HepG2 (cell line): ENCODE measurements at regions not wholly inside any gene's neighbourhood (a gene's known extent, or its start where the extent isn't known, plus 50 kb on each side); places are given as distances from the start of the nearest gene placed in this dataset.

Experiments
- FOXP1 ChIP-seq, 2 experiments: fragments of 450-650 bp in 1 of 2; IDR thresholded peaks; 2 replicates each; pipeline ENCODE4 v1.6.1; 2017 to 2018; ENCODE audit warnings: antibody characterized with exemption in 1 of 2
- TF ChIP-seq, protein P1 (sequence below): IDR thresholded peaks from 2 replicates; pipeline ENCODE4 v1.6.1; 2016

DNA sequence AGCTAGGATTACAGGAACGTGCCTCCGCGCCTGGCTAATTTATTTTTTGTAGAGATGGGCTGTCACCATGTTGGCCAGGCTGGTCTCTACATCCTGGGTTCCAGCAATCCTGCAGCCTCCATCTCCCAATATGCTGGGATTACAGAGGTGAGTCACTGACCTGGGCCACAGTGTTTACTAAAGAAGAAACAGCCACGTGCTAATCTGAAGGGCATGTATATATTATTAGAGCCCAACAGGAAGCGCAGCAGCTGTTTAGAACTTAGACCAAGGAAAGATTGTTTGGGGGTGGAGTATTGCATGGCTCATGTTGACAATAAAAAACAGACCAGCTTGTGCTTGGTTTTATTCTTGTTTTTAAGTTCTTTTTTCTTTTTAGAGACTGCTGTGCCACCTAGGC, 60.2 kb downstream of the HAPSTR1 start:
- TF ChIP-seq, protein P1, sequence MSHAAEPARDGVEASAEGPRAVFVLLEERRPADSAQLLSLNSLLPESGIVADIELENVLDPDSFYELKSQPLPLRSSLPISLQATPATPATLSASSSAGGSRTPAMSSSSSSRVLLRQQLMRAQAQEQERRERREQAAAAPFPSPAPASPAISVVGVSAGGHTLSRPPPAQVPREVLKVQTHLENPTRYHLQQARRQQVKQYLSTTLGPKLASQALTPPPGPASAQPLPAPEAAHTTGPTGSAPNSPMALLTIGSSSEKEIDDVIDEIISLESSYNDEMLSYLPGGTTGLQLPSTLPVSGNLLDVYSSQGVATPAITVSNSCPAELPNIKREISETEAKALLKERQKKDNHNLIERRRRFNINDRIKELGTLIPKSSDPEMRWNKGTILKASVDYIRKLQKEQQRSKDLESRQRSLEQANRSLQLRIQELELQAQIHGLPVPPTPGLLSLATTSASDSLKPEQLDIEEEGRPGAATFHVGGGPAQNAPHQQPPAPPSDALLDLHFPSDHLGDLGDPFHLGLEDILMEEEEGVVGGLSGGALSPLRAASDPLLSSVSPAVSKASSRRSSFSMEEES (CRISPR knock-in tag): no peak
- no peak for TF ChIP-seq FOXP1 (IDR thresholded peaks at IDR 0.05)
- 0 out of 2 replicates have a peak, but pooled peaks have one; percentile 33 for TF ChIP-seq FOXP1 (CRISPR knock-in tag; IDR thresholded peaks at IDR 0.05)
